HG03066 (cell line): ENCODE measurements at regions not wholly inside any gene's neighbourhood (a gene's known extent, or its start where the extent isn't known, plus 50 kb on each side); places are given as distances from the start of the nearest gene placed in this dataset.
"Not testable (repeated sequence)": the region's sequence is repeated elsewhere in the genome, so short reads cannot be mapped to it uniquely, and the experiment has no call there.

Experiments
- ATAC-seq: cut with Tn5 transposase; IDR thresholded peaks from one replicate; pipeline ENCODE4 v1.9.1; 2021; ENCODE audit warnings: low read depth; ENCODE audit not compliant: unreplicated experiment

DNA sequence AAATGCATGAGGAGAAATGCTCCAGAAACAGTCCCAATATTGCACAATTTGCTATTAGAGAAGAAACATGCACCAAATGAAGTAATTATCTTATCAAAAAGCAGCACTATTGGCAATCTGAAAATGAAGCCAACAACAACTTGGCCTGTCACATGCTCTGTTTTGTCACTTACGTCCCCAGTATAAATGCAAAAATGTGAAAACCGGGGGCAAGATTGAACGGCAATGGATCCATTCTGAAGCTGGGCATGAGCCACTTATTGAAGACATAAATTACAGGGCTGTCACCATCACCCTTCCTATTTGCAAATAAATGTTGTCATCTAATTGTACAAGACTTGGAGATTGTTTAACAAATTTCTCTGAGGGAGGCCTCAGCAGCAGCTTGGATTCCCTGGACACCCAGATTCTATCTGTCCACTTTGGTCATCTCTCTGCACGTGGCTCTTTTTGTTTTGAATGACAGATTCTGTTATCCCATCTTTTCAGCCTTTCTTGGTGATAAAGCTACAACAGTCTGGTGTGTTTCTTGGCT lies 180.2 kb upstream of the CDH5 start:
- no peak for ATAC-seq

DNA sequence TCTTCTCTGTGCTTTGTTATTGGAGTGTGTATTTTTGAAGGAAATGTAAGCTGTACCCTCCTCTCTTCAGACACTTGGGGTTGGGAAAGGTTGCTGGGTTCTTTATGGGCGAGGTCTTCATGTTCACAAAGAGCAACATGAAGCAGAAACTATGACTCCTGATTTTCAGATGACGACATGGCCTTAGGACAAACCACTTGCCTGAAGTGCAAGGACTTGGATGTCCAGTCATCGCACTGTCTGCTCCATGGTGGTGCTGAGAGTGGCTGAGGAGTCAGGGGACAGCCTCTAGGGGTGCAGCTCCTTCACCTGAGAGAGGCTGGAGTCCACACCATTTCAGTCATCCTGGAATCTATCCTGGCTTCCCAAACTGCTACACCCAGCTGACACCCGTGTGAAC lies 183.9 kb upstream of the CDH5 start:
- no peak for ATAC-seq

DNA sequence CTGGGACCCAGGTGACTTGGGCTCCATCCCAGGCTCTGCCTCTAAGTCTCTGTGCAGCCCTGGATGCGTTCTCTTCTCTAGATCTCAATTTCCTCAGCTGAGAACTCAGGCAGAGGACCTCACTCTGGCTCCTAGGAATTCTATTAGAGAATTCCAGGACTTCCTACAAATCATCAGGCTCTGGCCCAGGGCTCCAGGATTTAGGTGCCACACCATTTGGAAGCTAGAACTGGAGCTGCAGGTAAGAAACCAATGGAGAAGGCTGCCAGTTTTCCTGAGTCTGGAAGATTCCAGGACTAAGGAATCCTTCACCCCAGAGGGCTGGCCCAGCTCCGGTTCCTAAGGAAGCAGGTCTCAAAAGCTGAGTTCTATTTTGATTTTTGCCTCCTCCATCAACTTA lies 189.8 kb upstream of the CDH5 start:
- ATAC-seq: no peak

DNA sequence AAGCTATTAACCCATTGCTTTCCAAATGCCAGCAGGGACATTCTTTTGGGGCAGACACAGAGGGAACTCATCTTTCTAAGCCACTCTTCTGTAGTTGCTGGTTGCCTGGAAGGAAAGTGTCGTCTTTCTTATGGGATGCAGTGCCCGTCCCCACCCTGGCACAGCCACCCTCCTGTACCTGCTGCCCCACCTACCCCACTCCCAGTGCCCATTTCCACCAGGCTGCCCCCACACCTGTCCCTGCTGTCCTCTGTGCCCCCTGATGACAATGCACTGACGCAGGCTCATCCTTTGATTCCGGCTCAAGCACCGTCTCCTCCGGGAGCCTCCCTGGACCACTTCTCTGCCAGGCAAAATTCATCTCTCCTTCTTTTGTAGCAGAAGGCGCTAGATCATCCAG lies 190.4 kb upstream of the CDH5 start:
- no peak for ATAC-seq

DNA sequence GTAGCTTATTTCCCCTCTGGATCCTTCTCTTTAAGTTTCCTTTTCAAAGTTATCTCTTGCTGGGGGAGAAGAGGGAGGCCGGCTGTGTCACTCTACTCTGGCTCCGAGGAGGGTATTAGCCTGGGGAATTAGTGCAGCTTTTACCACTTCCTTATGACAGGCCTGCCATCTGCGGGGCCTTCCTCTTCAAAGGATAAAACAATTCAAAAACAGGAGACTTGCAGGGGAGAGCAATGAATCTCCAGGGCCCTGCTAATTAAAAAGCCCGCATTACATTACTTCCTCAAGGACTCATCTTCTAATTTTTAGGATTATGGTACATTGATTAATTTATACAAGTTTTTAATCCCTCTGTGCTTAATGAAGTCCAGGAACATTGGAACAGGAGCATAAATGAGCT lies 190.9 kb upstream of the CDH5 start:
- ATAC-seq: no peak

DNA sequence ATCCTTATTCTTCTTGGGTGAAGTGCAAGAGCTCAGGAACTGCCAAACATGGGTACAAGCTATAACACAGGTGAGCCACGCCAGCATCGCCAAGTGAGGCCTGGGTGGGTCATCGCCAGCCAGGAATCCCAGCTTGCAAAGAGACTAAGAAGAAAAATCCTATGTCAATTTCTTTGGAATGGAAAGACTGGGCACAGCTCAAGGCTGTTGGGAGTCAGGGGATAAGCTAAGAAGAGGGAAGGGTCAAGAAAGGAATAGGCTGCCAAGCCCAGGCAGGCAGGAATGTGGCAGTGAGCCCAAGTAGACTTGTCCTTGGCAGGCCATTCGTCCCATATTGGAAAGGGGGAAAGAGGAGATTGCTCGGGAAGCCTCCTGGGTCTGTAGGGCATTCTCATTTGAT lies 191.4 kb upstream of the CDH5 start:
- ATAC-seq: no peak

DNA sequence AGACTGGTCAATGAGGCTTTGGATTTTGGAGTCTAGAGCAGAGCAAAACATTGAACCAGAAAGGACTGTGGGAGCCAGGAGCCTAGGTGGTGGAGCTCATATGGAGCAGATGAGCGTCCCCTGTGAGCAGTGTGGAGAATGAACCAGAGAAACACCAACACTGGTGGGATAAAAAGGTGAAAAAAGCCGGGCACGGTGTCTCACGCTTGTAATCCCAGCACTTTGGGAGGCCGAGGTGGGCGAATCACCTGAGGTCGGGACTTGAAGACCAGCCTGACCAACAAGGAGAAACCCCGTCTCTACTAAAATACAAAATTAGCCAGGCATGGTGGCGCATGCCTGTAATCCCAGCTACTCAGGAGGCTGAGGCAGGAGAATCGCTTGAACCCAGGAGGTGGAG lies 192.7 kb upstream of the CDH5 start:
- not testable (repeated sequence) for ATAC-seq

DNA sequence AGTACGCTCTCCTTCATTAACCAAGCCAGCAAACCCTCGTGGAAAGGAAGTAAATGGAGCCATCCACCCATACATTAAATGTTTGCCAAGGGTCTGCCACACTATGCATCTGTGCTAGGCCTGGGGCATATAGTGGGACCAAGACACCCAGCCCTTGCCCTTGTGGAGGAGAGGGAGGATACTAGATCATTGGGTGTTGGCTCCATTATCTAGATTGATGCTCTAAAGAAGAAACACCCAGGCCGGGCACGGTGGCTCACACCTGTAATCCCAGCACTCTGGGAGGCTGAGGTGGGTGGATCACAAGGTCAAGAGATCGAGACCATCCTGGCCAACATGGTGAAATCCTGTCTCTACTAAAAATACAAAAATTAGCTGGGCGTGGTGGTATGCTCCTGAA lies 193.3 kb upstream of the CDH5 start:
- ATAC-seq: not testable (repeated sequence)

DNA sequence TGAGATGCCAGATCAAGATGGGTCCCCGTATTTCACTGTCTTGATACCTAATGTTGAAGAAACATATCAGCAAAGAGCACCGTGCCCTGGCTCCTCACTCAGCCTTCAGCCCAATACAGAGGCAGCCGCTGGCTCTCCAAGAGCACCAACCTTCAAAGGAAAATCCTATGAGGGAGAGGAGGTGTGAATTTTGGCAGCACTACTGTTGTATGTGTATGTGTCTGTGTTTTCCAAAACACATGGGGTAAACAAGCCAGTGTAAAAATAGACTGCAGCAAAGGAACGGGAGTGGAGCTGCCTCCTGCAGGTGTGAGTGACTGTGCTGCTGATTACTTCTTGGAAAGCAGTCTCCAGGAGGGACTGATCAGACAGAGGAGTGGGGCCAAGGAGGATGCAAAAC lies 194.0 kb upstream of the CDH5 start:
- no peak for ATAC-seq

DNA sequence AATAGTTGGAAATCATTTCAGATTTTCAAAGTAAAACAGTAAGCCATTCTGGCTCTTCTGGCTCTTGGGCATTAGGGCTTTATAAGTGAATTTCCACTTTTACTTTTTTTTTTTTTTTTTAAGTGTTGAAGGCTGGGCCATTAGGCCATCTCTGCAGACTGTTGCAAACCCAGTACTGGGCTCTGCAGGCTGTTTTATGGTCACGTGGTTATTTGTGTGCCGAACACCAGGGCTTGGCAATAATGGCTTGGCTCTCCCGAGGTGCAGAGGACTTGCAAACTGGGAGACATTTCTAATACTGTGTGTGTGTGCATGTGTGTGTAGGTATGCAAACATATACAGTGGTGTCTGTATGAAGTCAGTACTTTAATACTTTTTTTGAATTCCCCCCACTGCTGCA lies 194.9 kb upstream of the CDH5 start:
- ATAC-seq: no peak

DNA sequence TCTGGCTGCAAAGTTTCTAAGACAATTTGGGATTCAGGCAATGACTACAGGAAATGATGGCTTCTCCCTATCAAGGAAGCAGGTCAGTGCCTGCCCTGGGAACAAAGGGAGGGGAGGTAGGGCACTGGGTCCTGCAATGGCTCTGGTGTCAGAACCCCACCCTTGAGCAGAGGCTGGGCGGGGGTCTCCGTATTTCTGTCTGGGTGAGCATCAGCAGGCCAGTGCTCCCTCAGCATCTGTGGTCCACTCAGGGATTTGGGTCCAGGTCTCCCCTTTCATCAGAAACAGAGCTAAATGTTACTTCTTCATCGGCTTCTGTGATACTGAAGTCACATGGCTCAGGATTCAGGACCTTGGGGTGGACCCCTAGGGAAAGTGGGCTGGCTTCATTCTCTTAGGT lies 195.5 kb upstream of the CDH5 start:
- ATAC-seq: no peak

DNA sequence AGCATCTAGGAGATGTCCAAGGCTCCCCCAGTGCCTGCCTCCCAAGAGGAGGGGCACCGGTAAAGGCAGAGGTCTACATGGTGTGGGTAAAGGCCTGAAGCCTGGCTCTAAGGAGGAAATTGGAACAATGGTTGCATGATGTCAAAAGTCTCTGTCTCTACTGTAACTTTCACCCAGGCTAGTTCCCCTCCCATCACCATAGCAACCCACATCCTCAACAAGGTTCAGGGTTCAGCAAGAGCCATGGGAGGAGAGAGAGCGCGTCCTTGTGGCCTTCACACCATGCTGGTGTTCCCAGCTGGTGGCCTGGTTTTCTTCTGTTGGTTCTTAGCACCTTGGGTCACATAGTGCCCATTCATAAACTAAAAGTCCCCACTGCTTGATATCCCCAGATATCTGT lies 196.7 kb upstream of the CDH5 start:
- ATAC-seq: no peak

DNA sequence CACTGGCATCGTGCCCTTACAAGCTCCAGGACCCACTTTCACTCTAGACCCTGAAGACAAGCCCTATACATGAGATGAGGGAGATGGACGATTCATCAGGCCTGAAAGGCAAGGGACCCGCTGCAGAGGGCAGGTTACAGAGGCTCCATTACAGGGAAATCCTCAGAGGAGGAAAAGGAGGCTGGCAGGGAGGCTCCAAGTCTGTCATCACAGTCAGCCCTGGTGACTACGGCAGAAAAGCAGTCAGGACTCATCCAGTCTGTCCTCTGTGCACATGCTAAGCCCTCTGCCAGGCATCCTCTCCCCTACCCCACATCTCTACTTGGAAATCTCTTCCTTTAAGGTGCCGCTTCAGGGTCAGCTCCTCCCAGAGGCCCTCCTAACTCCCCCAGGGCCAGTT lies 197.7 kb upstream of the CDH5 start:
- ATAC-seq: no peak

DNA sequence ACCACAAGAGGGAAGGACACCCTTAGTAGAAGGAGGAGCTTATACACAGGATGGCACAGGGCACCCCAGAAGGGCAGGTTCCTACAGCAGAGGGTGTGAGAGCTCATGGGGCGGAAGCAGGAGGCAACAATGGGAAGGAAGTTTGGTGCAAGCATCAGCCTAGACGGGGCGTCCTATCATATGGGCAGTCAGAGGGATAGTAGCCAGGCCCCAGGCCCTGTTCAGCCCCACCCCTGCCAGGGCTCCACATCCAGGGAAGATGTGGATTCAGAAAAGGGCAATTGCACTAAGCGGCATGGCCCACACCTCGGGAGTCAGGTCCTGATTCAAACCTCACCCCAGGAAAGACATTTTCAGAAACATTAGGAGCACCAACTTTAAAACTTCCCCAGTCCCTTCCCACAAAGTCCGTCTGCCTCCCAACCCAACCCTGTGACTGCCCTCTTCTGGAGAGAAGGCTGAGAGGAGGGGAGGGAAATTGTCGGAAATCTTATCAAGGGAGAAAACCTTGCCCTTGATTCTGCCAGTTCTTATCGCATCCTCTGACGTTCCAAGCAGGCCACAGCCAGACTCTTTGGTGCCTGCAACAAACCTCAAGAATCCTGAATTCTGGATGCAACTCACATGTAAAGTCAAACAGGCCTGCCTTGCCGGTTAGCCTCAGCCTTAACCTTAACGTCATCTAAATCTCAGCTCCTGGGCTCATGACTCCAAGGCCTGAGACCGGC lies 198.8 kb upstream of the CDH5 start:
- ATAC-seq: no peak

DNA sequence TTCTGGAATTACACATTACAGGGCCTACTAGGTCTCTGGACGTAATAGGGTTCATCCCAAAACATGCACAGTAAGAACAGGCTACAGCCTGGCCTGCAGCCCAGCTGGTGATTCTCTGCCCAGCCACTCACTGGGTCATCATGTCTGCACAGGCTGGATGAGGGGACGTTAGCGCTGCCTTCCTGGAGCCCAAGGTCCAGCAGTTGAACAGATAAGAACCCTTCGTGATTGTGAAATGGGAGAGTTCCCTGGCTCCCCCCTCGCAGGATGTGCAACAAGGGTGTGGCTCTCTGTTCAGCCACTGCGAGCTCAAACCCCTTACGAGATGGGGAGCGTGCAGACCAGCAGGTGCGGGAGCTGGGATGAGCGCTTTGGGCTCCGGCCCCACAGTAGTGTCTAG lies 200.0 kb upstream of the CDH5 start:
- no peak for ATAC-seq

DNA sequence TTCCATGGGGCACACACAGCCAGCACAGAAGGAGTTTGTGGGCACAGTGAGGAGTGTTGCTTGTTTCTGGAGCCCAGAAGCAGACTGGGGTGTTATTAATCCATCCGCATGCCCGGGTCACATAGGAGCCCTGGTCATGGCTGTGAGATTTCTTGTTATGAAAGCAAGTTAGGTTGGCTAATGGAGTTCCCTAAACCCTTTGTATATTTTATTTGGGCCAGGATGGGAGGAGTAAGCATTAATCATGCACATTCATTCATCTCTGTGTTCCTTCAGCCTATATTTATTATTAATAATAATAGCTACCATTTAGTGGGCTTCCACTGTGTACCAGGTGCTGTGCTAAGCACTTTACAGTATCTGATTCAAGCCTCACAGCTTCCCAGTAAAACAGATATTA lies 200.6 kb upstream of the CDH5 start:
- ATAC-seq: no peak

DNA sequence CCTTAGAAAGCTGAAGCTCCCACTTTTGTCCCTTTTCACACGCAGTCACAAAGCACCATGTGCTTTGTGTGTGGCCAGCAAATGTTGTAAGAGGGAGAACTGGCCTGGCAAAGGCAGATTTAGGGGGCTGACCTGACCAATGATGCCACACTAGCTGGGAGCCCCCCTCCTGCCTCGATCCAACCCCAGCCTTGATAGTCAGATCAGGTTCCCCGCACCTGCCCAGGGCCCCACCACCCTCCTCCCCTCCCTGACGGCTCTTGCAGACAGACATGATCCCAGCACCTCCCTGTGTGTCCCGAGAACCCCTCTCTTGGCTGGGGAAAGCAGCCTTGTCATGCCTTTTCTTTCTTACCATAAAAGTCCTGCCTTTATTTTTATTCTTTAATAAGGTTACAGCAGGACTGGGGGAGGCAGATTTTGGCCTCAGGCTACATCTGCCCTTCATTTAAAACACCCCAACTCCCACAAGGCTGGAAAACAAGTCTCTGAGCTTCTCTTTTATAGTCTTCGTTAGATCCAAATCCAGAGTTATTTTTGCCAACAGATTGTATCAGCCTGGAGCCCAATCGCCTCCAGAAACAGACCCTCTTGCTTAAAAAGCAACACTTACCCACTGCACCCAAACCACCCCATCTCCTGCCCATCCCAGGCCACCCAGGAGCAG lies 201.8 kb upstream of the CDH5 start:
- no peak for ATAC-seq

DNA sequence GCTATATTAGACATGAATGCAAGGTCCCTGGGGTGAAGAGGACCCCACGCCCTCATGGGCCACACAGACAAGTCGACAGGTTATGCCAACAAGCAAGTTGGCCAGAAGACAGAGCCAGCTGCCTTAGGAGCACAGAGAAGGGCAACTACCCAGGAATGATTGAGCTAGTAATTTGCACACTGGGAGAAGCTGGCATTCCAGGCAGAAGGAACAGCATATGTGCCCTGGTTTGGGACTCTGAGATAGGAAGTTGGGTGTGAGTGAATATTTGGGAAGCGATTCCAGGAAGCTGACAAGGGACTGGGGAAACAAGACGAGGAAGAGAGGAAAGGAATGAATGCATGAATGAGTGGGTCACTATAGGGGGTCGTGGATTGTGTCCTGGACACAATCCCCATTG lies 203.7 kb upstream of the CDH5 start:
- no peak for ATAC-seq

DNA sequence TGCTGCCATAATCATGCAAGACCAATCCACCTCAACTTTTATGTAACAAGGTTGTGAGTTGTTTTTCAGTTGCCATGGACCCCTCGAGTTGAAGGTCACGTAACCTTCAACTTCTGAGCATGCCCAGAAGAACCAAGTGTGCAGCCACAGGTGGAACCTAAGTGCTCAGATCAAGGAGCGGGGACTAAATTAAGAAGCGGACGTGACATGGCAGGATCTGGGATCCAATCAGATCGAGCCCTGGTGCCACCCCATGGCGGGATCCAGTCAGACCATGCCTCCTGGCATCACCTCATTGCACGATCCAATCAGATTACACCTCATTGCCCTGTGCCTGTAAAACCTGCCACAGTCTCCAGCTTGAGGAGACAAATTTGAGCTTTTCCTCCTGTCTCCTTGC lies 204.5 kb upstream of the CDH5 start:
- no peak for ATAC-seq

DNA sequence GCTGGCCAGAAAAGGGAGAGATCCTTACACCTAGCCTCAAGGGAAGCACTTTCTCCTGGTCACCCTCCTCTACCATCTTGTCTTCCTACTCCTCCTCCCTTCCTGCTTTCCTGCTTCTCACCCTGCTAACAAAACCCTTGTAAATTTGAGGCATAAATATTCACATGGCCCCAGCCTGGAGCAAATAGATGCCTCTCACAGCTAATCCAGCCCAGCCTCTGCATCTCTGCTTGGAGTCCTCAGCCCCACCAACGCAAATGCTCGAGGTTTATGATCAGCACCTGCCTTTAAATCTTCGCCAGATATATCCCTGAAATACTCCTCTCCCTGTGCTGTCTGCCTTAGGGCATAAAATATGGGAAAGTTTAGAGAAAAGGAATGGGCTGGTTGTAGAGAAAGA lies 205.2 kb upstream of the CDH5 start:
- no peak for ATAC-seq

DNA sequence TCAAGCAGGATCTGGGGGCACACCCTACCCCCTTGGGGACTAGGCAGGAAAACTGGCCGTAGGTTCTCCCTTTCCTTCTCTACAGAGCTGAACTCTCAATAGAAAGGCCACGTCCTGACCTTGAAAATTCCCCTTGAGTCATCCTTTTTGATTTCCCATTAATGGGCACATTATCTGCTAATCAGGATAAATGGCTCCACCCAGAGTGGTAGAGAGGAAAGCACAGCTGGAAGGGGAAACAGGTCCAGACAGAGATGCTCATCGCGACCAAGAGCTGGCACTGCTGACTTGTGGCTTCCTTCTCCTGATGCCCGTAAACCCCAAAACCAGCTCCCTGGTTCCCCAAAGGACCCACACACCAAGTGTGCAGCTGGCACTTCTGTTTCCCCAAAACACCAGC lies 206.5 kb upstream of the CDH5 start:
- no peak for ATAC-seq

DNA sequence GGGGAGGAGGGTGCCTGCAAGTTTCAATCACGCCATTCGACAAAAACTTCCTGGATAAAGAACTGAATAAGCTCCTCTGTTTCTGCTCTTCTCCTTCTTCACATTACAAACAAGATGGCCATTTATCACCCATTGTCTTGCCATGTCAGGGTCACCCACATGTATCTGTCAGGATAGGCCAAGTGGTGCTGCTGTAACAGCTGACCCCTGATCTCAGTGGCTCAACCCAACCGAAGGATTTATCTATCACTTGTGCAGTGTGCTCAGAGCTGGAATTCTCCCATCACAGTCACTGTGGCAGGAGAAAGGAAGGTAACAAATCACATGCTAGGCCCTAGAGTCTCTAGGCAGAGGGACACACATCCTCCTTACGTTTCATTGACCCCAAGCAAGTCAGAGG lies 210.0 kb upstream of the CDH5 start:
- no peak for ATAC-seq
